ENCODE measurements at regions not wholly inside any gene's neighbourhood (a gene's known extent, or its start where the extent isn't known, plus 50 kb on each side); places are given as distances from the start of the nearest gene placed in this dataset.

DNA sequence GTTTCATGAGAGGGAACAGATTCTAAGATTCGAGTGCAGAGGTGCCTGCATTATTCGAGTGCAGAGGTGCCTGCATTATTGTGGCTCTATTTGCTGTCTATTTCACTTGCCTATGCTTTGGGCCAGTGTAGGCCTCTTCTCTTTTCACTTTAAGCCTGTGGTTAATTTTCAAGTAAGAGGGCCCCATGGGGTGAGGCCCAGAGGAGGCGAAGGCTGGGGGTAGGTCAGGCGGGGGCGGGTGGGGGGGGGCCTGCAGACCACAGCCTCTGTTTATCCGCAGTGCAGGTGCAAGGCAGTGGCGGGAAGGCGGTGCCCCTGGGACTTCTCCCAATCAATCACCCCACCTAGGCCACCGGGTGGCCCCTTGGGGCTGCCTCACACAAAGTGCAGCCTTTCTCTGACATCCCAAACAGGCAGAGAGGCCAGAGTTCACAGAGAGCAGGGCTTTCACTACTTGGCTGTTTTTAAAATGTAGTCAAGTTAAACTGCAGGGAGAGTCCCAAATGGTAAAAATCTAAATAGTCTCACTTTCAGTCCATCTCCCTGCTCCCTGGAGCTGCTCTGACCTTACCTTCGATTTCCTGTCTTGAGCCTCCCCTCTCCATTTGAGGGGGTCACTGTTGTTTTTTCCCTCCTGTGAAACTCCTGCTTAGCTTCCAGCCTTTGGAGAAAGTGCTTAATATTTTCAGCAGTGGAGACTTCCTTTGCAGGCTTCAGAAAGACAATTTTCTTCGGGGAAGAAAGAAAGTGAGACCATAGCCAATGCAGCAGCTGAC, 249.0 kb downstream of the DLEU7 start:
- no peak overlapping the region for H3K4me3 ChIP-seq (ENCODE audit: low read depth in 1 of 2, low read length in 2 of 2)
- peaks cover 6% of the 10 kb centered on the region for H3K4me1 ChIP-seq (ENCODE audit: insufficient read depth, low read length)
- H3K27ac ChIP-seq (ENCODE audit: low read depth, low read length), result no peak overlapping the region
- no peaks in the 10 kb centered on the region for H3K36me3 ChIP-seq (ENCODE audit: insufficient read depth, low read length)
- no peak overlapping the region for H3K9ac ChIP-seq (ENCODE audit: low read length)
- no peaks in the 10 kb centered on the region for H3K9me3 ChIP-seq (ENCODE audit: low read length)
- no peaks in the 10 kb centered on the region for H3K27me3 ChIP-seq (ENCODE audit: control insufficient read depth in 1 of 2, insufficient read depth in 2 of 2, low read length in 2 of 2)

DNA sequence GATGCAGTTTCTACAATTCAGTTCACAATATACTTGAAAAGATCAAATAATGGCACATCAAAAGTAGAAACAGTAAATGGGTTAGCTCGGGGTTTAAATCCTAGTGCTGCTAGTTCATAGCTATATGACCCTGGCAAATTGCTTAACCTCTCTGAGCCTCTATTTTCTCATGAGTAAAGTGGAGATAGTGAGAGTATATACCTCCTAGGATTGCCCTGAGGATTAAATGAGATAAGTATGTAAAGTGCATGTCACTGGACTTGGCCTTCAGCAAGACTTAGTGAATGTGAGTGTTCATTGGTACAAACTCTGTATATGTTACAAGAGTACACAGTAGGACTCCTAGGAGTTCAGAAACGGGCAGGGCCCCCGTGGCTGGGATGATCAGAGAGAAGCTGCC, 248.3 kb downstream of the DLEU7 start:
- Histone ChIP-seq H3K27me3 (ENCODE audit: control insufficient read depth in 1 of 2, insufficient read depth in 2 of 2, low read length in 2 of 2) (no peaks in the 10 kb centered on the region), H3K4me1 (ENCODE audit: insufficient read depth, low read length) (no peaks in the 10 kb centered on the region), H3K36me3 (ENCODE audit: insufficient read depth, low read length) (no peaks in the 10 kb centered on the region), H3K27ac (ENCODE audit: low read depth, low read length) (no peak overlapping the region), H3K9me3 (ENCODE audit: low read length) (no peaks in the 10 kb centered on the region), H3K9ac (ENCODE audit: low read length) (no peak overlapping the region), H3K4me3 (ENCODE audit: low read depth in 1 of 2, low read length in 2 of 2) (no peak overlapping the region)

DNA sequence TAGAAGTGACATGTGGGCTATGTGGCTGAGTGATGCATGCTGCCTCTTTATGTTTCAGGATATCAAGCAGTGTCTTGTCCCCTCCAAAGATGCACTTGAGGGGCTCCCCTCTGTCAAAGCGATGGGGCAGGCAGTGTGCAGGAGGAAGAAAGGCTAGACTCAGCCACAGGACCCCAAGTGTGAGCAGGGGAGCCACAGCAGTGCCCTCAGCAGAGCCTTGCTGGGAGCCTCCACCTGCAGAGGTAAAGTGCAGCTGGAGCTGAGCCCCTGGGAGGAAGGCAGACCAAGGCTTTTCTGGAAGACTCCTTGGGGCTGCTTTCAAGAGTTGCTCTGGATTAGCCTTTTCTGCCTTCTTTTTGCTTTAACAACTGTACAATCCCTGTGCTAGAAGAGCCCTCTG, 247.3 kb downstream of the DLEU7 start:
- Histone ChIP-seq H3K9me3 (ENCODE audit: low read length) (no peaks in the 10 kb centered on the region), H3K27ac (ENCODE audit: low read depth, low read length) (no peak overlapping the region), H3K4me3 (ENCODE audit: low read depth in 1 of 2, low read length in 2 of 2) (no peak overlapping the region), H3K36me3 (ENCODE audit: insufficient read depth, low read length) (no peaks in the 10 kb centered on the region), H3K4me1 (ENCODE audit: insufficient read depth, low read length) (no peaks in the 10 kb centered on the region), H3K27me3 (ENCODE audit: control insufficient read depth in 1 of 2, insufficient read depth in 2 of 2, low read length in 2 of 2) (no peaks in the 10 kb centered on the region), H3K9ac (ENCODE audit: low read length) (no peak overlapping the region)

DNA sequence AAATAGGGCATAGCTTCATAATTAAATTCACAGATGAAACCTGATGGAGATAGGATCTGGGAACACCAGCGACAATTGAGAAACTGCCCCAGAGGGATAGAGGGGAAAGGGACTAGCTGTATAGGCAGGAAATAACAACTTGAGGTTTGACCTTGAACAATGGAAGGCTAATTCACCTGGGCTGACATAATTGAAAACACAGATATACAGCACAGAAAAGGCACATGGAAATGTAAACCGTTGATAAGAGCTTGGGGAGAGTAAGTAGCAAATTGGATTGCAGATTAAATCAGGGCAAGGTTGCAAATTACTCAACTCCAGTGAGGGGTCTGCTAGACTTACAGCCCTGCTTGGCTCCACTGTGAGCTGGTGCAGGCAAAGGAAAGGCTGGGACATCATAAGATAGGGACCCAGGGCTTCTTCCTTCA, 246.7 kb downstream of the DLEU7 start:
- Histone ChIP-seq H3K27me3 (ENCODE audit: control insufficient read depth in 1 of 2, insufficient read depth in 2 of 2, low read length in 2 of 2) (no peaks in the 10 kb centered on the region), H3K9ac (ENCODE audit: low read length) (no peak overlapping the region), H3K36me3 (ENCODE audit: insufficient read depth, low read length) (no peaks in the 10 kb centered on the region), H3K9me3 (ENCODE audit: low read length) (no peaks in the 10 kb centered on the region), H3K27ac (ENCODE audit: low read depth, low read length) (no peak overlapping the region), H3K4me1 (ENCODE audit: insufficient read depth, low read length) (no peaks in the 10 kb centered on the region), H3K4me3 (ENCODE audit: low read depth in 1 of 2, low read length in 2 of 2) (no peak overlapping the region)

GRCh38 chr13:50598338-50598737, 245.2 kb downstream of the DLEU7 start:
- Histone ChIP-seq H3K27me3 (ENCODE audit: control insufficient read depth in 1 of 2, insufficient read depth in 2 of 2, low read length in 2 of 2) (no peaks in the 10 kb centered on the region), H3K27ac (ENCODE audit: low read depth, low read length) (no peak overlapping the region), H3K9ac (ENCODE audit: low read length) (no peak overlapping the region), H3K4me1 (ENCODE audit: insufficient read depth, low read length) (no peaks in the 10 kb centered on the region), H3K36me3 (ENCODE audit: insufficient read depth, low read length) (no peaks in the 10 kb centered on the region), H3K4me3 (ENCODE audit: low read depth in 1 of 2, low read length in 2 of 2) (no peak overlapping the region), H3K9me3 (ENCODE audit: low read length) (no peaks in the 10 kb centered on the region)

DNA sequence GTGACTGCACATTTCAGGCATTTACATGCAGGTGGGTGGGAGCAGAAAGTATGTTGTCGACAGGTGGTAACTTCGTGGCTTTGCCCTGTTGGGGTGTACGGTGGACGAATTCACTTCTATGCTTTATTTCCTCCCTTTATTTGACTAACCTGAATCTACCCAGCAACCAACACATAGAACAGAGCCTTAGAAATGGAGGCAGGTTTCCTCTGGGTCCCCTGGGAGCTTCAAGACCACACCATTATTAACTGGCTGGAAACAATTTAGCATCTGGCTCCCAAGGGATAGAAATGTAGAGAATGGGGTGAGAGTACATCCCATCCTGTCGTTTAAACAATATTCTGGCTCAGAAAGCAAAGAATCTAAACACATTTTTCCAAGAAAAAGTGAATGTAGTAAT, 244.4 kb downstream of the DLEU7 start:
- H3K4me1 ChIP-seq (ENCODE audit: insufficient read depth, low read length), result no peaks in the 10 kb centered on the region
- H3K27me3 ChIP-seq (ENCODE audit: control insufficient read depth in 1 of 2, insufficient read depth in 2 of 2, low read length in 2 of 2), result no peaks in the 10 kb centered on the region
- H3K36me3 ChIP-seq (ENCODE audit: insufficient read depth, low read length), result no peaks in the 10 kb centered on the region
- H3K27ac ChIP-seq (ENCODE audit: low read depth, low read length), result no peak overlapping the region
- no peaks in the 10 kb centered on the region for H3K9me3 ChIP-seq (ENCODE audit: low read length)
- no peak overlapping the region for H3K4me3 ChIP-seq (ENCODE audit: low read depth in 1 of 2, low read length in 2 of 2)
- no peak overlapping the region for H3K9ac ChIP-seq (ENCODE audit: low read length)

- H3K9me3 ChIP-seq (ENCODE audit: low read length), result no peaks in the 10 kb centered on the region
- H3K36me3 ChIP-seq (ENCODE audit: insufficient read depth, low read length), result no peaks in the 10 kb centered on the region
- no peaks in the 10 kb centered on the region for H3K27me3 ChIP-seq (ENCODE audit: control insufficient read depth in 1 of 2, insufficient read depth in 2 of 2, low read length in 2 of 2)
- no peak overlapping the region for H3K9ac ChIP-seq (ENCODE audit: low read length)
- no peak overlapping the region for H3K4me3 ChIP-seq (ENCODE audit: low read depth in 1 of 2, low read length in 2 of 2)
- no peak overlapping the region for H3K27ac ChIP-seq (ENCODE audit: low read depth, low read length)
- H3K4me1 ChIP-seq (ENCODE audit: insufficient read depth, low read length), result no peaks in the 10 kb centered on the region
These were observed 243.6 kb downstream of the DLEU7 start for GRCh38 chr13:50599927-50600326.

DNA sequence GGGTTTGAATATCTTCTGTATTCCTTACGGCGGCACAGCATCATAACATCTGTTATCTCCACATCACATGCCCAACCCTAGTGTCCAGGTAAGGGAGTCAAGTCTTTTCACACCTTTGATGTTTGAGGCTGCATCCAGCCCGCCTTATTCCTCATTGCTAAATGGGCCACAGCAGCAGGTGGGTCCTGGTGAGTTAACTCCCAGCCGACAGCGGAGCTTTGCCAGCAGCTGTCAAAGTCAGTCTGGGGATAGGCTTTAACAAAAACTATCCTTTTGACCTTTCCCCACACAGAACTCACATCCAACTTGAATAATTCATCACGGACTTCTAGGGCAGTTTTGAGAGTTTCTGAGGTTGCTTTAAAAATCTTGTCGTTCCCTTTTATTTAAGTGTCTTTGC, 235.1 kb downstream of the DLEU7 start:
- Histone ChIP-seq H3K4me1 (ENCODE audit: insufficient read depth, low read length) (no peaks in the 10 kb centered on the region), H3K9me3 (ENCODE audit: low read length) (no peaks in the 10 kb centered on the region), H3K36me3 (ENCODE audit: insufficient read depth, low read length) (no peaks in the 10 kb centered on the region), H3K27ac (ENCODE audit: low read depth, low read length) (no peak overlapping the region), H3K9ac (ENCODE audit: low read length) (no peak overlapping the region), H3K4me3 (ENCODE audit: low read depth in 1 of 2, low read length in 2 of 2) (no peak overlapping the region), H3K27me3 (ENCODE audit: control insufficient read depth in 1 of 2, insufficient read depth in 2 of 2, low read length in 2 of 2) (no peaks in the 10 kb centered on the region)

- H3K27me3 ChIP-seq (ENCODE audit: control insufficient read depth in 1 of 2, insufficient read depth in 2 of 2, low read length in 2 of 2), result no peaks in the 10 kb centered on the region
- no peaks in the 10 kb centered on the region for H3K36me3 ChIP-seq (ENCODE audit: insufficient read depth, low read length)
These were observed 234.5 kb downstream of the DLEU7 start for GRCh38 chr13:50609011-50609410.

DNA sequence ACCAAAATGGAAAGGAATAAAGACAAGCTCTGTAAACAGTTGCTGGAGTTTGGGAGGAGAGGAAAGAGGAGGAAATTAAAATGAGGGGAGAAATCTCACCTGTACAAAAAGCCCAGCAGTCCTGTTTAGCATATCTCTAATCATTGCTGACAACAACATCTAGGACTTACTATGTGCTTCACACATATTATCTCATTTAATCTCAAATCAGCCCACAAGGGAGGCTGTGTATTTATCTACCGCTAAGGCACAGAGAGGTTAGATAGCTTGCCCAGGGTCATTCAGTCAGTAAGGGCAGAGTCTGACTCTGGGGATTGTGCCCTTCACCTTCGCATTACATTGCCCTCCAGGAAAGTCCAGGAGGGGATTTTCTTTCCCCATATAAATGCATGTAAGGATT, 233.3 kb downstream of the DLEU7 start:
- H3K9ac ChIP-seq (ENCODE audit: low read length), result no peak overlapping the region
- H3K4me3 ChIP-seq (ENCODE audit: low read depth in 1 of 2, low read length in 2 of 2), result no peak overlapping the region
- no peaks in the 10 kb centered on the region for H3K27me3 ChIP-seq (ENCODE audit: control insufficient read depth in 1 of 2, insufficient read depth in 2 of 2, low read length in 2 of 2)
- H3K36me3 ChIP-seq (ENCODE audit: insufficient read depth, low read length), result no peaks in the 10 kb centered on the region
- no peaks in the 10 kb centered on the region for H3K9me3 ChIP-seq (ENCODE audit: low read length)
- H3K27ac ChIP-seq (ENCODE audit: low read depth, low read length), result no peak overlapping the region
- no peaks in the 10 kb centered on the region for H3K4me1 ChIP-seq (ENCODE audit: insufficient read depth, low read length)

More at GRCh38 chr13:50609011-50609410, 234.5 kb downstream of the DLEU7 start:
- Histone ChIP-seq H3K9me3 (ENCODE audit: low read length) (no peaks in the 10 kb centered on the region), H3K4me1 (ENCODE audit: insufficient read depth, low read length) (no peaks in the 10 kb centered on the region), H3K4me3 (ENCODE audit: low read depth in 1 of 2, low read length in 2 of 2) (no peak overlapping the region), H3K9ac (ENCODE audit: low read length) (no peak overlapping the region), H3K27ac (ENCODE audit: low read depth, low read length) (no peak overlapping the region)

- Histone ChIP-seq H3K9me3 (ENCODE audit: low read length) (no peaks in the 10 kb centered on the region), H3K4me1 (ENCODE audit: insufficient read depth, low read length) (no peaks in the 10 kb centered on the region), H3K36me3 (ENCODE audit: insufficient read depth, low read length) (no peaks in the 10 kb centered on the region), H3K4me3 (ENCODE audit: low read depth in 1 of 2, low read length in 2 of 2) (no peak overlapping the region), H3K27me3 (ENCODE audit: control insufficient read depth in 1 of 2, insufficient read depth in 2 of 2, low read length in 2 of 2) (no peaks in the 10 kb centered on the region), H3K27ac (ENCODE audit: low read depth, low read length) (no peak overlapping the region), H3K9ac (ENCODE audit: low read length) (no peak overlapping the region)
These were observed 232.2 kb downstream of the DLEU7 start for GRCh38 chr13:50611117-50611781.

DNA sequence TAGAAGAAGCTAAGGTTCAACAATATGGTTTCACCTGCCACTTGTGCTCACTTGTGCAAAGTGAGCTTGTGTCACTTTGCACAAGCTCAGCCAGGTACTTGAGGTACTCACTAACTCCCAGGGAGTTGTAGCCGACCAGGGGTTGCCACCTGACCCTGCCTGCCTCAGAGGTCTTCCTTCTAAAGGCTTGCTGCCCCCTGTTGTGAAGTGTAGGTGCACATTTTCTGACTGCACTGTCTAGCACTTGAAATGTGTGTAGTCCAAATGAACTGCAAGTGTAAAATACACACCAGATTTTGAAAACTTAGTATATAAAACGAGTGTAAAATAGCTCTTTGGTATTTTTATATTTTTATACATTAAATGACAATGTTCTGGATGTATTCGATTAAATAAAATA, 230.8 kb downstream of the DLEU7 start:
- no peaks in the 10 kb centered on the region for H3K27me3 ChIP-seq (ENCODE audit: control insufficient read depth in 1 of 2, insufficient read depth in 2 of 2, low read length in 2 of 2)
- no peak overlapping the region for H3K9ac ChIP-seq (ENCODE audit: low read length)
- no peak overlapping the region for H3K27ac ChIP-seq (ENCODE audit: low read depth, low read length)
- H3K4me3 ChIP-seq (ENCODE audit: low read depth in 1 of 2, low read length in 2 of 2), result no peak overlapping the region
- H3K9me3 ChIP-seq (ENCODE audit: low read length), result no peaks in the 10 kb centered on the region
- H3K4me1 ChIP-seq (ENCODE audit: insufficient read depth, low read length), result no peaks in the 10 kb centered on the region
- H3K36me3 ChIP-seq (ENCODE audit: insufficient read depth, low read length), result no peaks in the 10 kb centered on the region

Data from muscle layer of colon (tissue), 2 donors.